ENCODE measurements at regions not wholly inside any gene's neighbourhood (a gene's known extent, or its start where the extent isn't known, plus 50 kb on each side); places are given as distances from the start of the nearest gene placed in this dataset.

GRCh38 chr20:19839053-19839452 lies 81.0 kb downstream of the RIN2 start (continued):
- TF ChIP-seq ZNF567 (CRISPR knock-in tag; IDR thresholded peaks at IDR 0.05; ENCODE audit: borderline replicate concordance) = no peak
- TF ChIP-seq ZNF121 (CRISPR knock-in tag; IDR thresholded peaks at IDR 0.05) = no peak
- TF ChIP-seq FOXO1 (CRISPR knock-in tag; IDR thresholded peaks at IDR 0.05) = no peak
- no peak for TF ChIP-seq ZNF550 (CRISPR knock-in tag; IDR thresholded peaks at IDR 0.05; ENCODE audit: borderline replicate concordance)
- no peak for TF ChIP-seq KMT2A (CRISPR knock-in tag; IDR thresholded peaks at IDR 0.05)
- no peak for TF ChIP-seq ZKSCAN8 (CRISPR knock-in tag; IDR thresholded peaks at IDR 0.05; ENCODE audit: borderline replicate concordance)
- TF ChIP-seq, protein P1, sequence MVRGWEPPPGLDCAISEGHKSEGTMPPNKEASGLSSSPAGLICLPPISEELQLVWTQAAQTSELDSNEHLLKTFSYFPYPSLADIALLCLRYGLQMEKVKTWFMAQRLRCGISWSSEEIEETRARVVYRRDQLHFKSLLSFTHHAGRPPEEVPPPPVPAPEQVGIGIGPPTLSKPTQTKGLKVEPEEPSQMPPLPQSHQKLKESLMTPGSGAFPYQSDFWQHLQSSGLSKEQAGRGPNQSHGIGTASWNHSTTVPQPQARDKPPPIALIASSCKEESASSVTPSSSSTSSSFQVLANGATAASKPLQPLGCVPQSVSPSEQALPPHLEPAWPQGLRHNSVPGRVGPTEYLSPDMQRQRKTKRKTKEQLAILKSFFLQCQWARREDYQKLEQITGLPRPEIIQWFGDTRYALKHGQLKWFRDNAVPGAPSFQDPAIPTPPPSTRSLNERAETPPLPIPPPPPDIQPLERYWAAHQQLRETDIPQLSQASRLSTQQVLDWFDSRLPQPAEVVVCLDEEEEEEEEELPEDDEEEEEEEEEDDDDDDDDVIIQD (CRISPR knock-in tag; IDR thresholded peaks at IDR 0.05; ENCODE audit: low read depth) = no peak
- no peak for TF ChIP-seq THAP7 (CRISPR knock-in tag; IDR thresholded peaks at IDR 0.05)
- TF ChIP-seq ZEB1 (IDR thresholded peaks at IDR 0.05; ENCODE audit: insufficient replicate concordance, low read depth) = no peak
- TF ChIP-seq SOX5 (CRISPR knock-in tag; IDR thresholded peaks at IDR 0.05; ENCODE audit: borderline replicate concordance) = no peak
- TF ChIP-seq NR1H2 (CRISPR knock-in tag; IDR thresholded peaks at IDR 0.05; ENCODE audit: borderline replicate concordance, low read depth) = no peak
- TF ChIP-seq KLF13 (CRISPR knock-in tag; IDR thresholded peaks at IDR 0.05) = no peak
- TF ChIP-seq, protein P2, sequence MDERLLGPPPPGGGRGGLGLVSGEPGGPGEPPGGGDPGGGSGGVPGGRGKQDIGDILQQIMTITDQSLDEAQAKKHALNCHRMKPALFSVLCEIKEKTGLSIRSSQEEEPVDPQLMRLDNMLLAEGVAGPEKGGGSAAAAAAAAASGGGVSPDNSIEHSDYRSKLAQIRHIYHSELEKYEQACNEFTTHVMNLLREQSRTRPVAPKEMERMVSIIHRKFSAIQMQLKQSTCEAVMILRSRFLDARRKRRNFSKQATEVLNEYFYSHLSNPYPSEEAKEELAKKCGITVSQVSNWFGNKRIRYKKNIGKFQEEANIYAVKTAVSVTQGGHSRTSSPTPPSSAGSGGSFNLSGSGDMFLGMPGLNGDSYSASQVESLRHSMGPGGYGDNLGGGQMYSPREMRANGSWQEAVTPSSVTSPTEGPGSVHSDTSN (CRISPR knock-in tag; IDR thresholded peaks at IDR 0.05) = no peak
- TF ChIP-seq, protein P3, sequence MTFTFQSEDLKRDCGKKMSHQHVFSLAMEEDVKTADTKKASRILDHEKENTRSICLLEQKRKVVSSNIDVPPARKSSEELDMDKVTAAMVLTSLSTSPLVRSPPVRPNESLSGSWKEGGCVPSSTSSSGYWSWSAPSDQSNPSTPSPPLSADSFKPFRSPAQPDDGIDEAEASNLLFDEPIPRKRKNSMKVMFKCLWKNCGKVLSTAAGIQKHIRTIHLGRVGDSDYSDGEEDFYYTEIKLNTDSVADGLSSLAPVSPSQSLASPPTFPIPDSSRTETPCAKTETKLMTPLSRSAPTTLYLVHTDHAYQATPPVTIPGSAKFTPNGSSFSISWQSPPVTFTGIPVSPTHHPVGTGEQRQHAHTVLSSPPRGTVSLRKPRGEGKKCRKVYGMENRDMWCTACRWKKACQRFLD (CRISPR knock-in tag; IDR thresholded peaks at IDR 0.05; ENCODE audit: borderline replicate concordance) = no peak
- TF ChIP-seq, protein P4, sequence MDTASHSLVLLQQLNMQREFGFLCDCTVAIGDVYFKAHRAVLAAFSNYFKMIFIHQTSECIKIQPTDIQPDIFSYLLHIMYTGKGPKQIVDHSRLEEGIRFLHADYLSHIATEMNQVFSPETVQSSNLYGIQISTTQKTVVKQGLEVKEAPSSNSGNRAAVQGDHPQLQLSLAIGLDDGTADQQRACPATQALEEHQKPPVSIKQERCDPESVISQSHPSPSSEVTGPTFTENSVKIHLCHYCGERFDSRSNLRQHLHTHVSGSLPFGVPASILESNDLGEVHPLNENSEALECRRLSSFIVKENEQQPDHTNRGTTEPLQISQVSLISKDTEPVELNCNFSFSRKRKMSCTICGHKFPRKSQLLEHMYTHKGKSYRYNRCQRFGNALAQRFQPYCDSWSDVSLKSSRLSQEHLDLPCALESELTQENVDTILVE (CRISPR knock-in tag; IDR thresholded peaks at IDR 0.05) = no peak
- TF ChIP-seq, protein P5, sequence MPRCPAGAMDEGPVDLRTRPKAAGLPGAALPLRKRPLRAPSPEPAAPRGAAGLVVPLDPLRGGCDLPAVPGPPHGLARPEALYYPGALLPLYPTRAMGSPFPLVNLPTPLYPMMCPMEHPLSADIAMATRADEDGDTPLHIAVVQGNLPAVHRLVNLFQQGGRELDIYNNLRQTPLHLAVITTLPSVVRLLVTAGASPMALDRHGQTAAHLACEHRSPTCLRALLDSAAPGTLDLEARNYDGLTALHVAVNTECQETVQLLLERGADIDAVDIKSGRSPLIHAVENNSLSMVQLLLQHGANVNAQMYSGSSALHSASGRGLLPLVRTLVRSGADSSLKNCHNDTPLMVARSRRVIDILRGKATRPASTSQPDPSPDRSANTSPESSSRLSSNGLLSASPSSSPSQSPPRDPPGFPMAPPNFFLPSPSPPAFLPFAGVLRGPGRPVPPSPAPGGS (CRISPR knock-in tag; IDR thresholded peaks at IDR 0.05) = no peak
- no peak for TF ChIP-seq DNMT1 (CRISPR knock-in tag; IDR thresholded peaks at IDR 0.05)
- TF ChIP-seq CBFB (CRISPR knock-in tag; IDR thresholded peaks at IDR 0.05) = no peak
- no peak for TF ChIP-seq ZBTB44 (CRISPR knock-in tag; IDR thresholded peaks at IDR 0.05)
- TF ChIP-seq ELF3 (CRISPR knock-in tag; IDR thresholded peaks at IDR 0.05) = no peak
- TF ChIP-seq, protein P6, sequence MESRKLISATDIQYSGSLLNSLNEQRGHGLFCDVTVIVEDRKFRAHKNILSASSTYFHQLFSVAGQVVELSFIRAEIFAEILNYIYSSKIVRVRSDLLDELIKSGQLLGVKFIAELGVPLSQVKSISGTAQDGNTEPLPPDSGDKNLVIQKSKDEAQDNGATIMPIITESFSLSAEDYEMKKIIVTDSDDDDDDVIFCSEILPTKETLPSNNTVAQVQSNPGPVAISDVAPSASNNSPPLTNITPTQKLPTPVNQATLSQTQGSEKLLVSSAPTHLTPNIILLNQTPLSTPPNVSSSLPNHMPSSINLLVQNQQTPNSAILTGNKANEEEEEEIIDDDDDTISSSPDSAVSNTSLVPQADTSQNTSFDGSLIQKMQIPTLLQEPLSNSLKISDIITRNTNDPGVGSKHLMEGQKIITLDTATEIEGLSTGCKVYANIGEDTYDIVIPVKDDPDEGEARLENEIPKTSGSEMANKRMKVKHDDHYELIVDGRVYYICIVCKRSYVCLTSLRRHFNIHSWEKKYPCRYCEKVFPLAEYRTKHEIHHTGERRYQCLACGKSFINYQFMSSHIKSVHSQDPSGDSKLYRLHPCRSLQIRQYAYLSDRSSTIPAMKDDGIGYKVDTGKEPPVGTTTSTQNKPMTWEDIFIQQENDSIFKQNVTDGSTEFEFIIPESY (CRISPR knock-in tag; IDR thresholded peaks at IDR 0.05) = peak; percentile 56; the same call in 1 of the 2 replicates

Measured in HepG2 (cell line).